Gastroesophageal sphincter (tissue), 3 donors: ENCODE measurements at regions not wholly inside any gene's neighbourhood (a gene's known extent, or its start where the extent isn't known, plus 50 kb on each side); places are given as distances from the start of the nearest gene placed in this dataset.

ENCODE experiments used
- CTCF ChIP-seq, 4 experiments: fragments of 200-600 bp in 2 of 4; fragments of 450-650 bp in 2 of 4; sonication (generic) in 1 of 4; IDR thresholded peaks; one replicate each; pipeline ENCODE4 v1.5.1; 2017 to 2019; ENCODE audit warnings: antibody characterized with exemption in 4 of 4, mild to moderate bottlenecking in 2 of 4, moderate library complexity in 2 of 4
- EP300 ChIP-seq: sonication (generic); formaldehyde crosslinking; IDR thresholded peaks from one replicate; pipeline ENCODE4 v1.6.1; 2017; ENCODE audit warnings: antibody characterized with exemption, mild to moderate bottlenecking

GRCh38 chr5:164581889-164582288, 1076.5 kb downstream of the MAT2B start:
- no peak for TF ChIP-seq CTCF (IDR thresholded peaks at IDR 0.05)
- no peak for TF ChIP-seq EP300
